ENCODE measurements at regions not wholly inside any gene's neighbourhood (a gene's known extent, or its start where the extent isn't known, plus 50 kb on each side); places are given as distances from the start of the nearest gene placed in this dataset.

DNA sequence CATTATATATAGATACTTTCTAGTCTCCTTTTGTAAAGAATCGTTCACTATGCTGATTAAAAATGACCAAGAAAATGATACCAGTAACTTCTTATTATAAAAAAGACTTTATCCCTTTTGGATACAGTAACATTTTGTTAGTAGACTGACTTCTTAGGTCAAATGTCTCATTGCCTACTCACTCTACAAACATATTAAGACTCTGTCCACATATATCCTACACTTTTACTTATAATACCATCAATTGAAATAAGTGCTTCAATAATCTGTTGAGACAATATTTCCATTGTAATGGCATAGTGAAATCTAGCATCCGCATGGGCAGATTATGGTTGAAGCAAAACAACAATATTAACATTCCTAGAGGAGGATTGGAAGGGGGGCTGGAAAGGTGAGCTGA lies 180.6 kb downstream of the ARL4A start:
- TF ChIP-seq CTCF (IDR thresholded peaks at IDR 0.05; ENCODE audit: low read length) (no peak), EZH2 (optimal IDR thresholded peaks at IDR 0.05; ENCODE audit: low read depth, low read length) (no peak)
